PC-9 (cell line): ENCODE measurements at regions not wholly inside any gene's neighbourhood (a gene's known extent, or its start where the extent isn't known, plus 50 kb on each side); places are given as distances from the start of the nearest gene placed in this dataset.

Source experiments
- BruUV-seq: library from RNA; stranded (reverse); fragments of 400-500 nt; replicated peaks from 2 replicates; lab custom pipeline; 2021; lab: Mats Ljungman, UMichigan
- CTCF ChIA-PET: fragments of 300-600 bp; sonication (Branson Sonifier 250); formaldehyde crosslinking; loops from one replicate; lab custom pipeline; 2022; ENCODE audit warnings: antibody characterized with exemption; lab: Charles Lee
- POLR2A ChIA-PET: fragments of 300-600 bp; sonication (Branson Sonifier 250); formaldehyde crosslinking; loops from one replicate; lab custom pipeline; 2022; ENCODE audit warnings: antibody characterized with exemption; ENCODE audit not compliant: unreplicated experiment; lab: Charles Lee
- DNase-seq, 2 experiments: peaks; one replicate each; pipeline versions ENCODE4 v3.0.0 to v3.0.0-alpha.2; 2015 to 2022; ENCODE audit warnings: mixed read lengths in 1 of 2
- H2AFZ ChIP-seq: fragments of 200-600 bp; sonication (generic); 2 replicates; pipeline ENCODE4 v1.8.1; 2017; ENCODE audit warnings: antibody characterized with exemption
- H3F3A ChIP-seq: fragments of 200-600 bp; sonication (generic); 2 replicates; pipeline ENCODE4 v1.8.1; 2017; ENCODE audit warnings: antibody characterized with exemption, mild to moderate bottlenecking, low read depth; ENCODE audit not compliant: insufficient read depth
- H3K27ac ChIP-seq: fragments of 200-600 bp; sonication (generic); 2 replicates; pipeline ENCODE4 v1.6.1; 2016; ENCODE audit warnings: mixed run types
- H3K27me3 ChIP-seq: fragments of 200-600 bp; sonication (generic); 2 replicates; pipeline ENCODE4 v1.6.1; 2016; ENCODE audit warnings: low read depth, mixed run types; ENCODE audit not compliant: insufficient read depth
- H3K36me3 ChIP-seq: fragments of 200-600 bp; sonication (generic); 2 replicates; pipeline ENCODE4 v1.6.1; 2016; ENCODE audit warnings: low read depth, mixed run types
- H3K4me1 ChIP-seq: fragments of 200-600 bp; sonication (generic); replicated peaks from 2 replicates; pipeline ENCODE4 v1.6.1; 2016; ENCODE audit warnings: mixed run types; ENCODE audit not compliant: insufficient read depth
- H3K4me2 ChIP-seq: fragments of 200-600 bp; sonication (generic); 2 replicates; pipeline ENCODE4 v1.6.1; 2017; ENCODE audit warnings: mixed run types
- H3K4me3 ChIP-seq: fragments of 200-600 bp; sonication (generic); 2 replicates; pipeline ENCODE4 v1.6.1; 2016; ENCODE audit warnings: mixed run types
- H3K79me2 ChIP-seq: fragments of 200-600 bp; sonication (generic); 2 replicates; pipeline ENCODE4 v1.6.1; 2017; ENCODE audit warnings: low read depth, mixed run types
- H3K9me2 ChIP-seq: fragments of 200-600 bp; sonication (generic); 2 replicates; pipeline ENCODE4 v1.8.1; 2017; ENCODE audit warnings: mild to moderate bottlenecking; ENCODE audit not compliant: insufficient read depth
- H3K9me3 ChIP-seq: fragments of 200-600 bp; sonication (generic); 2 replicates; pipeline ENCODE4 v1.8.1; 2016; ENCODE audit warnings: low read depth; ENCODE audit not compliant: insufficient read depth
- H4K20me1 ChIP-seq: fragments of 200-600 bp; sonication (generic); 2 replicates; pipeline ENCODE4 v1.8.1; 2017; ENCODE audit not compliant: insufficient read depth
- CTCF ChIP-seq: fragments of 200-600 bp; sonication (generic); conservative IDR thresholded peaks from 2 replicates; pipeline ENCODE4 v1.6.1; 2017; ENCODE audit warnings: mixed run types, antibody characterized with exemption, mild to moderate bottlenecking, moderate library complexity
- EZH2 ChIP-seq: fragments of 200-600 bp; sonication (generic); IDR thresholded peaks from 2 replicates; pipeline ENCODE4 v1.8.0; 2017; ENCODE audit warnings: antibody characterized with exemption, low read depth
- intact Hi-C: fragments of 100-400 bp; cut with micrococcal nuclease; formaldehyde crosslinking; loops from one replicate; pipeline ENCODE4 v1.10.0; 2022; ENCODE audit not compliant: unreplicated experiment

DNA sequence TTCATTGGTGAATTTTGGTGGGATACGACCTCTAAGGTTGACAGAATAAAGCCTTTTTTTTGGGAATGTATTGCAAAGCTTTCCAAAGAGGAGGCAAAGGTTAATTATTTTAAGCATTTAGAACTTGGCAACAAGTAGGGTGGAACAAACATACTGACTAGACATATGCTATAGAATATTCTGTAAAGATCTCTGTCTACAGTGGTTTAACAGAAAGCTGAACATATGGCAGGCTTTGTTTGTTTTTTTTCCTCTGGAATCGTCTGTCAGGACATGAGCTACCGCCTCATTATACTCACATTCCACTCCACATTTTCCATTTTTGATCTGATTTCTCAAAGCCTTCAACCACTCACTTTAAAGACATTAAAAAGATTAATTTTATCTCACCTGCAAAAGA lies 153.4 kb upstream of the PELI2 start:
- ChIA-PET POLR2A (no interaction called here), CTCF (interaction anchor here (0.5 kb wide), 1 partner anchor 680 kb away, joined by 3 read pairs; no protein-coding TSS in a partner anchor)
- Histone ChIP-seq H3F3A (no peaks in the 10 kb centered on the region), H2AFZ (no peak overlapping the region), H3K4me3 (no peak overlapping the region), H3K9me2 (no peaks in the 10 kb centered on the region; the same call in 1 of the 2 replicates), H4K20me1 (no peaks in the 10 kb centered on the region), H3K4me2 (no peak overlapping the region), H3K79me2 (no peaks in the 10 kb centered on the region), H3K9me3 (no peaks in the 10 kb centered on the region), H3K27me3 (no peaks in the 10 kb centered on the region), H3K36me3 (no peaks in the 10 kb centered on the region), H3K4me1 (no peaks in the 10 kb centered on the region), H3K27ac (no peak overlapping the region)
- intact Hi-C loops: no loop called here
- DNase-seq: no peak
- TF ChIP-seq CTCF (no peak), EZH2 (no peak)
- no TSS peak for BruUV-seq

DNA sequence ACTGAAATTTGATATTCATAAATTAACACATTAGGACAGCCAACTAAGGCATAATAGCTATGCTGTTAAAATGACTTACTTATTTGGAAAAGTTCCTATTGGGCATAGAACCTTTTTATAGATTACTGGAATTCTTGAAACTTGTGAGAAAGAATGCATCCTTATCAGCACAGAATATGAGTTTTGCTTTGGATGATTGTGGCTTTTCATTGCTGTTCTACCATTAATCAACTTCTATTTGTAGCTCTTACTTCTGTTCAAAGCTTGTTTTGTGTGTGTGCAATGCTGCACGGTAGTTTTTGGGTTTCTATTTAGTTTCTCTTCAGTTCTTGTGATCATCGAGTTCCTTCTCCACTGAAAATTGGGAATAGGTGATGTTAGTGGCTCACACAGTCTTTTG lies 152.4 kb upstream of the PELI2 start:
- no peaks in the 10 kb centered on the region for H3K4me1 ChIP-seq
- no peak for TF ChIP-seq EZH2
- no TSS peak for BruUV-seq
- intact Hi-C loops: no loop called here
- no peaks in the 10 kb centered on the region for H3F3A ChIP-seq
- ChIA-PET POLR2A (no interaction called here), CTCF (no interaction called here)
- no peaks in the 10 kb centered on the region for H4K20me1 ChIP-seq
- no peak overlapping the region for H3K4me2 ChIP-seq
- H2AFZ ChIP-seq: no peak overlapping the region
- DNase-seq: no peak
- H3K79me2 ChIP-seq: no peaks in the 10 kb centered on the region
- H3K27ac ChIP-seq: no peak overlapping the region
- no peaks in the 10 kb centered on the region for H3K27me3 ChIP-seq
- no peaks in the 10 kb centered on the region; the same call in 1 of the 2 replicates for H3K9me2 ChIP-seq
- no peak overlapping the region for H3K4me3 ChIP-seq
- H3K36me3 ChIP-seq: no peaks in the 10 kb centered on the region
- H3K9me3 ChIP-seq: no peaks in the 10 kb centered on the region

GRCh38 chr14:55968741-55969140 lies 149.5 kb upstream of the PELI2 start:
- no peaks in the 10 kb centered on the region for H3K9me3 ChIP-seq
- no peaks in the 10 kb centered on the region for H4K20me1 ChIP-seq
- ChIA-PET CTCF (no interaction called here), POLR2A (no interaction called here)
- H3K27me3 ChIP-seq: no peaks in the 10 kb centered on the region
- H3K27ac ChIP-seq: no peak overlapping the region
- H3K4me2 ChIP-seq: no peak overlapping the region
- no peak for DNase-seq
- intact Hi-C loops: no loop called here
- H3K4me1 ChIP-seq: no peaks in the 10 kb centered on the region
- no peak overlapping the region for H3K4me3 ChIP-seq
- no TSS peak for BruUV-seq
- H3K79me2 ChIP-seq: no peaks in the 10 kb centered on the region
- no peaks in the 10 kb centered on the region for H3F3A ChIP-seq
- no peaks in the 10 kb centered on the region for H3K9me2 ChIP-seq
- H2AFZ ChIP-seq: no peak overlapping the region
- H3K36me3 ChIP-seq: no peaks in the 10 kb centered on the region
- no peak for TF ChIP-seq EZH2
- TF ChIP-seq CTCF: no peak

GRCh38 chr14:55973285-55973800 lies 144.9 kb upstream of the PELI2 start:
- Histone ChIP-seq H3K9me2 (no peaks in the 10 kb centered on the region), H3K27me3 (no peaks in the 10 kb centered on the region), H3K4me3 (no peak overlapping the region), H3K9me3 (no peaks in the 10 kb centered on the region), H3K4me2 (no peak overlapping the region), H4K20me1 (no peaks in the 10 kb centered on the region), H3F3A (no peaks in the 10 kb centered on the region), H3K4me1 (no peaks in the 10 kb centered on the region), H3K27ac (no peak overlapping the region), H3K36me3 (no peaks in the 10 kb centered on the region), H3K79me2 (no peaks in the 10 kb centered on the region), H2AFZ (no peak overlapping the region)
- intact Hi-C loops: no loop called here
- DNase-seq: no peak
- TF ChIP-seq EZH2: no peak
- TF ChIP-seq CTCF: no peak
- BruUV-seq: no TSS peak
- CTCF ChIA-PET: no interaction called here
- POLR2A ChIA-PET: interaction anchor here (0.5 to 0.6 kb wide), 2 partner anchors 11 to 78 kb away, joined by 3 read pairs; no protein-coding TSS in a partner anchor
